SIG-M5 treated with dmso at 0.1 percent for 504 hours (cell line): ENCODE measurements at regions not wholly inside any gene's neighbourhood (a gene's known extent, or its start where the extent isn't known, plus 50 kb on each side); places are given as distances from the start of the nearest gene placed in this dataset.

ENCODE experiments used
- DNase-seq: peaks from one replicate; lab custom pipeline; 2025; ENCODE audit not compliant: unreplicated experiment; lab: John Stamatoyannopoulos, UW

DNA sequence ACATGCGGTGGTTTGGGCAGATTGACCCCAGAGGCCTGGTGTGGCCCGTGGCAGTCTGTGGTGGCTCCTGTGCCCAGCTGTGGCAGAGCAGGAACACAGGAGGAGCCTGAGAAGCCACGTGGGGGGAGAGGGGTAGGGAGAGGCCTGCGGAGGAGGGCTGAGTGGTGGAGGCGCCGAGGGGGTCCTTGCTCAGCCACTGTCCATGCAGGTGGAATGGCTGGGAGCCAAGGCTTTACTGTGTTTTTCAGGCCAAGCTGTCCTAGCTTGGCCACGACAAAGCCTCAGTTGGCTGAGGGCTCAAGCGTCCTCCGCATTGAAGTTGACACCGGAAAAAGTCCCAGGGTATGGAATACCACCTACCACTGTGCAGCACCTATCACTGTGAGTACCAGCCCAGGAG, 107.0 kb downstream of the VEGFA start:
- no peak for DNase-seq

GRCh38 chr6:43876602-43877001, 106.6 kb downstream of the VEGFA start:
- no peak for DNase-seq

GRCh38 chr6:43875849-43876572, 106.0 kb downstream of the VEGFA start:
- DNase-seq: no peak

GRCh38 chr6:43874814-43875590, 105.0 kb downstream of the VEGFA start:
- DNase-seq: no peak

DNA sequence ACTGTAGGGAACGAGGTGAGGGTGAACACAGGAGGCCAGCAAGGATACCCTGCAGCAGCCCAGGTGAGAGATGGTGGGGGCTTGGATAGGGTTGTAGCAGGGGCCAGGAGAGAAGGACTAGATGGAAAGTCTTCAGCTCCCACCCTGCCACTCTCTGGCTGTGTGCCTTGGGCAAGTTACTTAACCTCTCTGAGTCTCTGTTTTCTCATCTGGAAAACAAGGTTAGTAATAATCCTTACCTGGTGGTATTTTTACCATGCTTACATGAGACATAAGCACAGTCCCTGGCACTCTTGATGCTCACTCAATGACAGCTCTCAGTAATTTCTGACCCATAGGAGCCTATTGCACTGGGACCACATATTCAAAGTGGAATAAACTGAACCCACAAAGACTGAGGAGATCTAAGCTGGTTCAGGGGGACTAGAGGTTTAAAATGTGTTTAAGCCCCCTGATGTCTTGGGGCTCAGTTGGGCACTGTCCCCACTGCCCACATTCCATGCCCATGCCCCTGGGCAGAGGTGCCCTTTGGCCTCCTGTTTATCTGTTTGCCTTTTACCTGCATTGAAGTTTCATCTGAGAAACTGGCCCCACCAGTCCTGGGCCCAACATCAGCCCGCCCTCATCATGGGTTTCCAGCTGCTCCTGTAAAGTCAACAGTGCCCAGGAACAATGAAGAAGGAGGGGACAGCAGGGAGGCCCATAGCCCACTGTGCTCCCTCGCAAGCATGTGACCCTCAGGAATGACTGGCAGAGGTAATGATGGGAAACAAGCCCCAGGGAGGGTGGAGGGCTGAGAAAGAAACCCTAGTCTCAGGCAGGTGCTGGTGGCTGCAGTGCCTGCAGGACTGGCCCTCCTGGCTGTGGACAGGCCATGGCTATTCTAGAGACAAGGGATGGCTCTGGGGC, 104.0 kb downstream of the VEGFA start:
- DNase-seq: no peak

DNA sequence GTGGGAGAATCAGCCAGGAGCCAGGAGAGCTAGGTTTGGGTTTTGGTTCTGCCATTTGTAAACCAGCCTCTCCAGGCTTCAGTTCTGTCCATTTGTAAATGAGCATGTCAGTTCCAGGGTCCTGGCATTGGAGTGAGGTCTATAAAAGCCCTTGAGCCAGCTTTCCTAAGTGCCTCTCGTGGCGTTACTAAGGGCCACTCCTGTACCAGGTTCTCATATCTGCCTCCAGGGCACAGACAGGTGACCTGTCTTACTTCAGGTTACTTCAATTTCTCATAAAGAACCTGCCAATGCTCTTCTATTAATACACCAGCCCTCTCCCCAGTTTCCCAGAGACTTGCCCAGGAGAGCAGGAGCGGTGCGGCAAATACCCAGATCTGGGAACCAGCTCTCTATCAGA, 101.9 kb downstream of the VEGFA start:
- DNase-seq: no peak

DNA sequence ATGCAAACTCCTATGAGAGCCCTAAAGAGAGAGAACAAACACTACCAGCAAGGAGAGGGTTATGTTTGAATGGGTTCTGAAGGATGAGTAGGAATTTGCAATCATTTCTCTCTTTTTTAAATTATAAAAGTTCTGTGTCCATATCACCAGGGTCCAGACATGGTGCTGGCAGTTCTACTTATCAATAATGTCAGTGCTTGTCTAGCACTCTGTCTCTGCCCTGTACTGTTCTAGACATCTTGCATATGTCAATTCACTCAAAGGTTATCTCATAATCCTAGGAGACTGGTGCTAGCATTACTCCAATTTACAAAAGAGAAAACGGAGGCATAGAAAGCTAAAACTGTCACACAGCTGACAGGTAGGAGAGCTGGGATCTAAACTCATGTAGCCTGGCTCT, 101.3 kb downstream of the VEGFA start:
- DNase-seq: no peak

DNA sequence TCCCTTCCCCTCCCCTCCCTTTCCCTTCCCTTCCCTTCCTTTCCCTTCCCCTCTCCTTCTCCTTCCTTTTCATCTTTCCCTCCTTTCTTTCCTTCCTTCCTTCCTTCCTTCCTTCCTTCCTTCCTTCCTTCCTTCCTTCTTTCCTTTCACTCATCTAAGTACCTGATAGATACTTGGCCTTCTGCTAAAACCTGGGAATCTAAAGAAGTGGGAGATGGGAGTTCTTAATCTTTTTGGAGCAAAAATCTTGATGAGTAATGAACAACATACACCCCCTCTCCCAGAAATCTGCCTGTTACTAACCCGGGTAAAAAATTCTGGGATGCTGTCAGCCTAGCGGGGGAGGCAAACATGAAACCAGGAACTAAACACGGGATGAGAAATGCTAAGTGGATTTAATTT, 100.7 kb downstream of the VEGFA start:
- no peak for DNase-seq

GRCh38 chr6:43869792-43870659, 100.0 kb downstream of the VEGFA start:
- no peak for DNase-seq

- no peak for DNase-seq
Observed at GRCh38 chr6:43869079-43869710, 99.2 kb downstream of the VEGFA start.

DNA sequence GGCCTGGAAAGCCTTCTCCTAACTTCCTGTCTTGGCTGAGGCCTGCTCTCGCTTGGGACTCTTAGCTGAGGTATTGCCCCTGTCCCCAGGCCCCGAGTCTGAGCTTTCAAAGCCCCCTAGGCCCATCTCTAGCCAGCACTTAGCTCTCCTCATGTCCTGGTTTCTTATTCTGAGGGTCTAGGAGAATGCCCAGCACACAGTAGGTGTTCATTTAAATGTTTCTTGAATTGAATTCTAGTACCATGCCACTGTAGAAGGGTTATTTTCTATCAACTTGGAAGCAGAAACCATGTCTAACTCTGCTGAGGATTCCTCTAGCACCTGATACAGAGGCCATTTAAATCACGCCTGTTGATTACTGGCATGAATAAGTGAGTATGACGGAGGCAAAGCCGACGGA, 98.5 kb downstream of the VEGFA start:
- no peak for DNase-seq

DNA sequence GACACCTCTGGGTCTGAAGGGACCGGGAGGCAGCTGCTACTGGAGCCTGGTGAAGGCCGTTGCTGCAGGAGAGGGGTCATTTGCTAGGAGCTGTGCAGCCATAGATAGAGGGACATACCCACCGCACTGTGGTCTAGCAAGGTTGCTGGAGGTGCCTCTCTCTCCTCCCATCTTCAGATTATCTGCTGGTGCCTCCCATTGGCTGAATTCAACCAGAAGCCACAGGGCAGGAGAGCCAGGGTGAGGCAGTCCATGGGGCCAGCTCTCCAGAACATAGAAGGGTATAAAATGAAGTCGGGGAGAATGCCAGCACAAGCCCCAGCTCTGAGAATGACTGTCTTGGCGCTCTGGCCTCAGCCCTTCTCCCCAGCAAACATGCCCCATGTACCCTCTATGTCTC, 98.0 kb downstream of the VEGFA start:
- DNase-seq: no peak

- no peak for DNase-seq
Observed at GRCh38 chr6:43867246-43867645, 97.2 kb downstream of the VEGFA start.

DNA sequence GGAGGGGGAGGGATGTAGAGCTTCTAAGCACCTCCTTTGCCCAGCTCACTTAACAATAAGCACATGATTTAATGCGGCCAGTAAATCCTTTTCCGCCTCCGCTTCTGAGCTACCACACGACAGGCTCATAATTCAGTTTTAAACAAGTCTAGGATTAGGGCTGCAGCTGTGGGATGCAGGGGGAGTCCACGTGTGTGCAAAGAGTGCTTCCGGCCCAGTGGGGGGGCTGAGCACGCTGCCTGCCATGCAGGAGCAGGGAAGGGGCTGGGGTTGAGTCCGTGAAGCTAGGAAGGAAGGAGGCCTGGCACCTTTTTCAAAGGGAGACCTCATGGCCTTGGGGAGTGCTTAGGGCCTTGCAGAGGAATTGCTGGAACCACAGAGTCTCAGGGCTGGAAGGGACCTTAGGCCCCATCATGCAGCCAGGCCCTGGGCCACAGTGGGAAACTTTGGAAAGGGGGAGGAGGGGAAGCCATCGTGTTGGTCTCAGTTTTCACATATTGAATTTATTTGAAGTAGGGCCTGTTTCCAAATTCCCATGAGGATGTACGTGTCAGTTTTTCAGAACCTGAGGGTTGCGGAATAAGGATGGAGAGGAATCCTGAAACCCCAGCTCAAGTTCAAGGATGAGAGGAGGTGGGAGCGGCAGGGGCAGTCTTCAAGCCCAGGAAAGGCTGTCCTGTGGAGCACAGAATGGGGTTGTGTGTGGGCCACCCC, 96.1 kb downstream of the VEGFA start:
- no peak for DNase-seq

DNA sequence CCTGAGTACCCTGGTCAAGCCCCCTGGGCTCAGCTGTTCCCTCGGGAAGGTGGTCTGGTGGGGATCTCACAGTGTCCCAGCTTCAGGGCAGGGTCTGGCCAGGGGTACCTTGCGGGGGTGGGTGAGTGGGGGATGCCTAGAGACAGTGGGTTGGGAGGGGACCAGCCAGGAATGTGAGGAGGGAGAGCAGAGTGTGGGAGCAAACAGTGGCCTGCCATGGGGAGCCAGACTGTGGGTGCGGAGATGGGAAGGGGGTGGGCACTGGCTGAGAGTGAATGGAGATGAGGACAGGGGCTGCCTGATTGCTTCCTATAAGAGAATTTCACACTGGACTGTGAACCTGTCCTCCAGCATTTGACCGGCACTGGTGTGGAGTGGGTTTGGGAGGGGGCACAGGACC, 95.1 kb downstream of the VEGFA start:
- DNase-seq: no peak

- DNase-seq: no peak
Observed at GRCh38 chr6:43862925-43863324, 92.9 kb downstream of the VEGFA start.

- no peak for DNase-seq
Observed at GRCh38 chr6:43861212-43861894, 91.3 kb downstream of the VEGFA start.

DNA sequence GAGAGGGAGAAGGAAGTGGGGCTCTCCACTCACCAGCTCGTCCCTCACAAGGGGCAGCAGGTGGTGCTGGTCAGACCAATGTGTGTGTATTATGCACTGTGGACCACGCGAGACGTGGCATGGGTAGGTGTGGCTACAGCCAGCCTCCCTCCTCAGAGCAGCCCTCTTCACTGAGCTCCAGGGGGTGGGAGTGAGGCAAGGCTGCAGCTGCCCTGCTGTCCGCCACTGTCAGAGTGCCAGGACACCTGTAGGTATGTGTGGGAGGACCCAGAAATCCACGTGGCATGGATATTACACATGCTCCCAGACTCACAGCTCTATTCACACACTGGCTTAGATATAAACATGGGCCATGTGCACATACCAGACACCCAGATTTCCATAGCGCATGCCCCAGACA, 90.3 kb downstream of the VEGFA start:
- no peak for DNase-seq

GRCh38 chr6:43859213-43859612, 89.2 kb downstream of the VEGFA start:
- DNase-seq: no peak
